WERI-Rb-1 (cell line): ENCODE measurements at regions not wholly inside any gene's neighbourhood (a gene's known extent, or its start where the extent isn't known, plus 50 kb on each side); places are given as distances from the start of the nearest gene placed in this dataset.

Experiments
- DNase-seq: peaks from one replicate; pipeline ENCODE4 v3.0.0-alpha.2; 2020
- H3K27ac ChIP-seq: fragments of 250-450 bp; sonication (Bioruptor Pico); 2 replicates; pipeline ENCODE4 v1.5.1; 2020; ENCODE audit warnings: mild to moderate bottlenecking, moderate library complexity
- H3K27me3 ChIP-seq: fragments of 250-450 bp; sonication (Bioruptor Pico); 2 replicates; pipeline ENCODE4 v1.5.1; 2021; ENCODE audit warnings: mild to moderate bottlenecking, low read depth, moderate library complexity; ENCODE audit not compliant: insufficient read depth, severe bottlenecking
- H3K36me3 ChIP-seq: fragments of 250-450 bp; sonication (Bioruptor Pico); 2 replicates; pipeline ENCODE4 v1.5.1; 2020; ENCODE audit warnings: mild to moderate bottlenecking, moderate library complexity
- H3K4me3 ChIP-seq: 2 replicates; pipeline ENCODE4 v1.5.1; 2011; ENCODE audit warnings: low read depth, mild to moderate bottlenecking, control low read depth, low read length
- H3K9me3 ChIP-seq: fragments of 250-450 bp; sonication (Bioruptor Pico); 2 replicates; pipeline ENCODE4 v1.5.1; 2021; ENCODE audit warnings: mild to moderate bottlenecking, moderate library complexity; ENCODE audit not compliant: severe bottlenecking
- CTCF ChIP-seq: IDR thresholded peaks from 2 replicates; pipeline ENCODE4 v1.5.1; 2011; ENCODE audit warnings: low read depth, mild to moderate bottlenecking, control low read depth, inconsistent platforms, low read length

- Histone ChIP-seq H3K27me3 (no peaks in the 10 kb centered on the region), H3K4me3 (no peak overlapping the region), H3K9me3 (no peaks in the 10 kb centered on the region), H3K36me3 (no peaks in the 10 kb centered on the region), H3K27ac (no peak overlapping the region)
- no peak for DNase-seq
- no peak for TF ChIP-seq CTCF
Observed at GRCh38 chr10:129334266-129334665, 132.8 kb upstream of the MGMT start.

GRCh38 chr10:129335396-129335795, 131.6 kb upstream of the MGMT start:
- no peak overlapping the region for H3K4me3 ChIP-seq
- no peaks in the 10 kb centered on the region for H3K9me3 ChIP-seq
- H3K27me3 ChIP-seq = no peaks in the 10 kb centered on the region
- H3K36me3 ChIP-seq = no peaks in the 10 kb centered on the region
- no peak overlapping the region for H3K27ac ChIP-seq
- TF ChIP-seq CTCF = no peak
- no peak for DNase-seq

GRCh38 chr10:129335942-129336341, 131.1 kb upstream of the MGMT start:
- H3K27ac ChIP-seq = no peak overlapping the region

GRCh38 chr10:129339191-129339590, 127.8 kb upstream of the MGMT start:
- Histone ChIP-seq H3K36me3 (no peaks in the 10 kb centered on the region), H3K27ac (no peak overlapping the region), H3K9me3 (no peaks in the 10 kb centered on the region), H3K27me3 (no peaks in the 10 kb centered on the region), H3K4me3 (no peak overlapping the region)
- no peak for DNase-seq
- TF ChIP-seq CTCF = no peak

More at GRCh38 chr10:129335942-129336341, 131.1 kb upstream of the MGMT start:
- H3K9me3 ChIP-seq = no peaks in the 10 kb centered on the region
- no peak for TF ChIP-seq CTCF
- no peaks in the 10 kb centered on the region for H3K27me3 ChIP-seq
- H3K36me3 ChIP-seq = no peaks in the 10 kb centered on the region
- no peak overlapping the region for H3K4me3 ChIP-seq
- DNase-seq = no peak

- no peak for TF ChIP-seq CTCF
- Histone ChIP-seq H3K4me3 (no peak overlapping the region), H3K27ac (no peak overlapping the region), H3K27me3 (no peaks in the 10 kb centered on the region), H3K9me3 (no peaks in the 10 kb centered on the region), H3K36me3 (no peaks in the 10 kb centered on the region)
- DNase-seq = no peak
Observed at GRCh38 chr10:129339841-129340240, 127.2 kb upstream of the MGMT start.

GRCh38 chr10:129341087-129341486, 126.0 kb upstream of the MGMT start:
- Histone ChIP-seq H3K36me3 (no peaks in the 10 kb centered on the region), H3K27ac (no peak overlapping the region), H3K9me3 (no peaks in the 10 kb centered on the region), H3K27me3 (no peaks in the 10 kb centered on the region), H3K4me3 (no peak overlapping the region)
- TF ChIP-seq CTCF = no peak
- DNase-seq = no peak
